Esophagus squamous epithelium (tissue), 4 donors: ENCODE measurements at regions not wholly inside any gene's neighbourhood (a gene's known extent, or its start where the extent isn't known, plus 50 kb on each side); places are given as distances from the start of the nearest gene placed in this dataset.

Source experiments
- POLR2A ChIP-seq, 4 donors: fragments of 450-650 bp; IDR thresholded peaks; one replicate each; pipeline ENCODE4 v1.6.1; 2017; ENCODE audit warnings: antibody characterized with exemption in 4 of 4, mild to moderate bottlenecking in 4 of 4, moderate library complexity in 3 of 4
- TF ChIP-seq, protein P1 (sequence below), 6 experiments: fragments of 450-650 bp in 4 of 6; fragments of 200-600 bp in 2 of 6; sonication (generic) in 2 of 6; IDR thresholded peaks; one replicate each; pipeline ENCODE4 v1.5.1; 2016 to 2019; ENCODE audit warnings: antibody characterized with exemption in 6 of 6, mild to moderate bottlenecking in 4 of 6, moderate library complexity in 4 of 6

DNA sequence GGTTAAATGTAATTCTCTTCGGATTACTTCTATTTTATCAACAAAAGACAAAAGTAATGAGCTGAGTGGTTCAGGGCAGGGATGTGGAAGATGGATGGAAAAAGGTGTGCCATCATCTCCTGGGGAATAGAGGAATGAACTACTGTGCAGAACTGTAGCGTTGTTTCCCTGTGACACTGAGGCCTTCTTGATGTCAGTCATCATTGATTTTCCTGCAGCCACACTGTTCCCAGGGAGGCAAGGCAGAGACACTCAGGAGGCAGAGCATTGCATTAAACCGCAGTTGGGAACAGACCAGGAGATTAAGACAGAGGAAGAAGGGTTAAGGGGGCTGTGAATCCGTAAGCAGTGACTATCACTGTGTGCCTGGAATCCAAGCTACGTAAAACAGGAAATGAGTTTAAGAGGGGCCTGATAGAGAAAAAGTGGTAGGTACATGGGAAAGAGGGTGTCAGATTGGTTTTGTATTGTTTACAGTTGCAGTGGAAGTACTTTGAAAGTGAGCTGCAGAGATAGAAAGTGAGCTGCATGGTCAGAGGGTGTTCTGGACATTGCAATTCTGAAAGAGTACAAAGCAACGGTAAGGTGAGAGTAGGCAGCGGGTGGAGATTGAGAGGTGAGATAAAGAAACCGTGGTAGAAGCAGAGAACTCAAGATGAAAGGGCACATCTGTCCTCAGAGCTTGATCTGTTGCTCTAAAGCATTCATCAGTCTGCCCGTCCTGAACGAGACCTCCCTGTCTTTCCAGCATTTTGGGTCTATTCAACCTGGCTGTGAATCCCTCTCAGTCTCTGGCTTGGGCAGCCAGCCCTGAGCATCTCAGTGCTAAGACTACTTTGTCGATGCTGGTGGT, 793.4 kb upstream of the CELF4 start:
- TF ChIP-seq, protein P1, sequence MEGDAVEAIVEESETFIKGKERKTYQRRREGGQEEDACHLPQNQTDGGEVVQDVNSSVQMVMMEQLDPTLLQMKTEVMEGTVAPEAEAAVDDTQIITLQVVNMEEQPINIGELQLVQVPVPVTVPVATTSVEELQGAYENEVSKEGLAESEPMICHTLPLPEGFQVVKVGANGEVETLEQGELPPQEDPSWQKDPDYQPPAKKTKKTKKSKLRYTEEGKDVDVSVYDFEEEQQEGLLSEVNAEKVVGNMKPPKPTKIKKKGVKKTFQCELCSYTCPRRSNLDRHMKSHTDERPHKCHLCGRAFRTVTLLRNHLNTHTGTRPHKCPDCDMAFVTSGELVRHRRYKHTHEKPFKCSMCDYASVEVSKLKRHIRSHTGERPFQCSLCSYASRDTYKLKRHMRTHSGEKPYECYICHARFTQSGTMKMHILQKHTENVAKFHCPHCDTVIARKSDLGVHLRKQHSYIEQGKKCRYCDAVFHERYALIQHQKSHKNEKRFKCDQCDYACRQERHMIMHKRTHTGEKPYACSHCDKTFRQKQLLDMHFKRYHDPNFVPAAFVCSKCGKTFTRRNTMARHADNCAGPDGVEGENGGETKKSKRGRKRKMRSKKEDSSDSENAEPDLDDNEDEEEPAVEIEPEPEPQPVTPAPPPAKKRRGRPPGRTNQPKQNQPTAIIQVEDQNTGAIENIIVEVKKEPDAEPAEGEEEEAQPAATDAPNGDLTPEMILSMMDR (IDR thresholded peaks at IDR 0.05): no peak
- TF ChIP-seq POLR2A (IDR thresholded peaks at IDR 0.05): no peak
